SKM-1 (cell line): ENCODE measurements at regions not wholly inside any gene's neighbourhood (a gene's known extent, or its start where the extent isn't known, plus 50 kb on each side); places are given as distances from the start of the nearest gene placed in this dataset.
"Not testable (repeated sequence)": the region's sequence is repeated elsewhere in the genome, so short reads cannot be mapped to it uniquely, and the experiment has no call there.

Source experiments
- DNase-seq: peaks from one replicate; lab custom pipeline; 2025; ENCODE audit not compliant: unreplicated experiment; lab: John Stamatoyannopoulos, UW

GRCh38 chr19:28463493-28464053, 749.4 kb downstream of the UQCRFS1 start:
- DNase-seq = no peak

- DNase-seq = no peak
These were observed 755.3 kb downstream of the UQCRFS1 start for GRCh38 chr19:28457620-28458019.

GRCh38 chr19:28456708-28457320, 756.1 kb downstream of the UQCRFS1 start:
- no peak for DNase-seq

- DNase-seq = no peak
These were observed 756.7 kb downstream of the UQCRFS1 start for GRCh38 chr19:28456252-28456651.

GRCh38 chr19:28454083-28454482, 758.9 kb downstream of the UQCRFS1 start:
- no peak for DNase-seq

GRCh38 chr19:28453420-28453819, 759.5 kb downstream of the UQCRFS1 start:
- DNase-seq = no peak

GRCh38 chr19:28449803-28450202, 763.1 kb downstream of the UQCRFS1 start:
- DNase-seq = no peak

GRCh38 chr19:28446511-28446910, 766.4 kb downstream of the UQCRFS1 start:
- DNase-seq = no peak

- DNase-seq = no peak
These were observed 767.1 kb downstream of the UQCRFS1 start for GRCh38 chr19:28445826-28446225.

GRCh38 chr19:28444362-28444761, 768.6 kb downstream of the UQCRFS1 start:
- DNase-seq = no peak

GRCh38 chr19:28443361-28443760, 769.6 kb downstream of the UQCRFS1 start:
- DNase-seq = no peak

GRCh38 chr19:28437390-28438346, 775.3 kb downstream of the UQCRFS1 start:
- DNase-seq = no peak

- DNase-seq = no peak
These were observed 776.6 kb downstream of the UQCRFS1 start for GRCh38 chr19:28436320-28436719.

- DNase-seq = no peak
These were observed 777.2 kb downstream of the UQCRFS1 start for GRCh38 chr19:28435551-28436271.

- not testable (repeated sequence) for DNase-seq
These were observed 778.2 kb downstream of the UQCRFS1 start for GRCh38 chr19:28434794-28435193.

- not testable (repeated sequence) for DNase-seq
These were observed 778.6 kb downstream of the UQCRFS1 start for GRCh38 chr19:28434365-28434764.

GRCh38 chr19:28433166-28433565, 779.8 kb downstream of the UQCRFS1 start:
- DNase-seq = not testable (repeated sequence)

- DNase-seq = no peak
These were observed 782.7 kb downstream of the UQCRFS1 start for GRCh38 chr19:28430214-28430613.

- no peak for DNase-seq
These were observed 783.6 kb downstream of the UQCRFS1 start for GRCh38 chr19:28429356-28429755.

GRCh38 chr19:28428663-28429348, 784.1 kb downstream of the UQCRFS1 start:
- no peak for DNase-seq
